Suprapubic skin (tissue), 4 donors: ENCODE measurements at regions not wholly inside any gene's neighbourhood (a gene's known extent, or its start where the extent isn't known, plus 50 kb on each side); places are given as distances from the start of the nearest gene placed in this dataset.

Experiments
- CTCF ChIP-seq, 2 donors: fragments of 200-600 bp in 1 of 2; fragments of 450-650 bp in 1 of 2; sonication (generic) in 1 of 2; IDR thresholded peaks; one replicate each; pipeline ENCODE4 v1.5.1; 2016 to 2019; ENCODE audit warnings: antibody characterized with exemption in 2 of 2, mild to moderate bottlenecking in 1 of 2, moderate library complexity in 1 of 2
- EP300 ChIP-seq: sonication (generic); formaldehyde crosslinking; IDR thresholded peaks from one replicate; pipeline ENCODE4 v1.6.1; 2017; ENCODE audit warnings: antibody characterized with exemption
- POLR2A ChIP-seq, 2 donors: fragments of 450-650 bp; IDR thresholded peaks; one replicate each; pipeline ENCODE4 v1.6.1; 2017; ENCODE audit warnings: antibody characterized with exemption in 2 of 2, mild to moderate bottlenecking in 2 of 2, moderate library complexity in 2 of 2
- POLR2AphosphoS5 ChIP-seq, 3 donors: sonication (generic); formaldehyde crosslinking; IDR thresholded peaks; one replicate each; pipeline ENCODE4 v1.6.1; 2017; ENCODE audit warnings: antibody characterized with exemption in 3 of 3

GRCh38 chr3:65093641-65094040 is 405.8 kb upstream of the ADAMTS9 start:
- TF ChIP-seq CTCF (IDR thresholded peaks at IDR 0.05) (no peak), POLR2AphosphoS5 (IDR thresholded peaks at IDR 0.05) (no peak), EP300 (no peak), POLR2A (IDR thresholded peaks at IDR 0.05) (no peak)
